NCI-H128 (cell line): ENCODE measurements at regions not wholly inside any gene's neighbourhood (a gene's known extent, or its start where the extent isn't known, plus 50 kb on each side); places are given as distances from the start of the nearest gene placed in this dataset.
A peak's percentile ranks its signal among the peaks of the same experiment; 100 is the strongest.

Source experiments
- DNase-seq: peaks from one replicate; lab custom pipeline; 2025; ENCODE audit not compliant: unreplicated experiment; lab: John Stamatoyannopoulos, UW

GRCh38 chr2:102078773-102079172 is 63.8 kb upstream of the IL1R1 start:
- DNase-seq = no peak

DNA sequence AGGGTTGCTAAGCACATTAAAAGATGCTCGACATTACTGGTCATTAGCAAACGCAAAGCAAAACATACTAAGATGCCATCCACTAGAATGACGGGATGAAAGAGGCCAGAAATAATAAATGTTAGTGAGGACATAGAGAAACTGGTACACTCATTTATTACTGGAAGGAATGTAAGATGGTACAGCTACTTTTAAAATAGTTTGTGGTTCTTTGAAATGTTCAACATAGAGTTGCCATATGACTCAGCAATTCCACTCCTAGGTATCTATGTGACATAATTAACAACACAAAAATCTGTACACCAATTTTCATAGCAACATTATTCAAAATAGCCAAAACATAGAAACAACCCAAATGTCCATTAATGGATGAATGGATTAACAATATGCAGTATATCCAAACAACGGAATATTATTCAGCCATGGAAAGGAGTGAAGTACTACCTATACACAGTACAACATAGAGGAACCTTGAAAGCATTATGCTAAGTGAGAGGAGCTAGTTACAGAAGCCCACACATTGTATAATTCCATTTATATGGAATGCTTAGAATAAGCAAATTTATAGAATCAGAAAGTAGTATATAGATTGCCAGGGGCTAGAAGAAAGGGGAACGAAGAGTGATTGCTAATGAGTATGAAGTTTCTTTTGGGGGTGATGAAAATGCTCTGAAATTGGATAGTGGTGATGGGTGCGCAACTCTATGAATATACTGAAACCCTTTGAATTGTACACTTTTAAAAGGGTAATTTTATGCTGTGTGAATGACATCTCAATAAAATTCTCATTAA is 61.9 kb upstream of the IL1R1 start:
- no peak for DNase-seq

- DNase-seq = no peak
These were observed 61.4 kb upstream of the IL1R1 start for GRCh38 chr2:102081243-102081522.

DNA sequence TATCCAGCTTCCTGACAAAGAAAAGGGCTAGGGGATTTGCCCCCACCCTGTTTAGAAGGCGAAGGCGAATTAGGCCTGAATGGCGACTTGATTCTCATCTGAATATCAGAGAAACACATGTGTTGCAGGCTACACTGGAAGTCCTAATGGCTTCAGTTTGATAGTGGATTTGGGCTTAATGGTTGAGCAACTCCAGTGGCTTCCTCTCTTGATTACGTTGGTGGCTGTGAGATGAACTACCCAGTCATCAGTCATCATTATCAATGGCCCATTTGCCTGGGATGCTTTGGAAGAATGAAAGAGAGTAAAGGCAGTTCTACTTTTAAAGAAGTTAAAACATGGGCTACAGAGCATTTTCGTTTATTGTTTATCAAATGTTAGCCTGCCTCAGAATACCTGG is 60.9 kb upstream of the IL1R1 start:
- DNase-seq = no peak

- DNase-seq = peak; percentile 11
These were observed 59.8 kb upstream of the IL1R1 start for GRCh38 chr2:102082571-102083392.

DNA sequence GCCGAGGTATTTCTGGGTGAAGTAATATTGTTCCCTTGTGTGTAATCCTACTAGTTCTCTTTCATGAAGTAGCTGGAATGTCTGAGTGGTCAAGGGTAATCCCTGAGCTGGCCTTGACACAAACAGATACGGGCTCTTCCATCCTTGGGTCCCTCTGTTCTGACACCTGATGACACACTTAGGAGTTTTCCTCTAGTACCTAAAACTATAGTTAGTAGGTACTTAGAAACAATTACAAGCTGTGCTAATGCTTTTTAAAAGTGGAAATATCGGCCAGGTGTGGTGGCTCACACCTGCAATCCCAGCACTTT is 59.2 kb upstream of the IL1R1 start:
- DNase-seq = no peak

GRCh38 chr2:102084651-102085050 is 57.9 kb upstream of the IL1R1 start:
- DNase-seq = no peak

DNA sequence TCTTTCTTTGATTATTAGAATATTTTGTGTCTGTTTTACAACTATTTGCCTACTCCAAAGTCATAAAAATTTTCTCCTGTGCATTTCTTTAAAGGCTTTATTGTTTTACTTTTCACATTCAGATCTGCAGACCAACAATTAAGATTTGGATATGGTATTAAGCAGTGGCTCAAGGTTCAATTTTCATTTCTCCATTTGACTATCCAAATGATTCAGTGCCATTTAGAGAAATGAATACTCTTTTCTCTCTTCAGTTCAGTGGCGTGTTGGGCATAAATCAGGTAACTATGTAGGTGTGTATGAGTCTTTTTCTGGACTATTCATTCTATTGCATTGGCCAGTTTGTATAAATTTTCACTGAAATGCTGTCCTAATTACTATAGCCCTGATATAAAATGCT is 57.3 kb upstream of the IL1R1 start:
- no peak for DNase-seq

GRCh38 chr2:102086150-102086872 is 56.2 kb upstream of the IL1R1 start:
- DNase-seq = no peak

GRCh38 chr2:102091121-102091520 is 51.4 kb upstream of the IL1R1 start:
- DNase-seq = no peak

GRCh38 chr2:102091908-102092307 is 50.6 kb upstream of the IL1R1 start:
- no peak for DNase-seq

DNA sequence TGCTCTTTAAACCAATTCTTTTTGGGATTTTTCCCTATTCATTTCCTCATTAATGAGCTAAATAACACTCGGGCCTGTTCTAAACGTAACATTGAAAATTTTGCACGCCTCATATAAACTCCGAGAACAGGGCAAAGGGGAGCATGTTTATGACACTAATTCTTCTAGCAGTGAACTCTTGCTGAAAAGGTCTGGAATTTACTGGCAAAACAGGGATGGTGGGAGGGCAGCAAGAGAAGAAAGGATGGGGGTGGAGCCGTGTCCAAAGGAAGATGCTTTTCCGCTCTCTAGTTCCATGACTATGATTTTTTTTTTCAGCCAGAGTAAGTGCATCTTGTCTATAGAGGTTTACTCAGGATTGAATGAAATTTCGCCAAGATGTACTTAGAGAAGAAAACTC is 50.0 kb upstream of the IL1R1 start:
- DNase-seq = no peak
